ENCODE measurements at regions not wholly inside any gene's neighbourhood (a gene's known extent, or its start where the extent isn't known, plus 50 kb on each side); places are given as distances from the start of the nearest gene placed in this dataset.
A peak's percentile ranks its signal among the peaks of the same experiment; 100 is the strongest.

DNA sequence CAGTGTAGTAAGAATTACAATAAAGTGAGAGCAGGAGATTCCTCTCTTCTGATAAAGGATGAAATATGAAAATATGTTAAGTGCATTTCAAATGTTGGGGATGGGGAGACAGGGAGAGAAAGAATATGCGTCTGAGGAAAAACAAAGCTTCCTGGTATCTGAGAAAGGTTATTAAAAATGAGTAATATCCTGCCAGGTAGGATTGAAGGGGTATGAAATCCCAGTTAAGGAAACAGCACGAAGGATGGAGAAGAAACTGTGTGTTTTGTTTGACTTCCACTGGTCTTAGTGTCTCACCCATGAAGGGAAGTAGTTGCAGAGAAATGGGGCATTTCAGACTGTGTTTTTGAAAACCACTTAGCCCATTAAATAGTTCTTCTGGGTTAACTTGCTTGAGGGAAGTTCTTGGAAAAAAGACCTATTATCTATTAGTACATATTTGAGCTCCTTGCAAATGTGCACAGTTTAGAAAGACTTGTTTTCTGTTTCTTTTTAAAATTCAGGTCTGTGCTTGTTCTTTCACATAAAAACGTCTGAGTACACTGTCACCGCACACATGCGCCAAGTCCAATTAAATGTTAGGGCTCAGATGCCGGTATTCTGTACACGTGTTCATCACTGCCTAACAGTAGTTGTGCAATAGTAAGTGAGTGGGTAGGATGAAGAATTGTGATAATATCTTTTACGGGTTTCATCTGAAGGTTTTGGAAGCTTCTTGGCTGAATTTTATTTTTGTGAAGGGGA is 196.1 kb upstream of the P2RY1 start:
- no peak for ATAC-seq
- no peaks in the 10 kb centered on the region for H3K79me2 ChIP-seq (ENCODE audit: control insufficient read depth, insufficient read depth, low read length)
- H3K36me3 ChIP-seq (ENCODE audit: control insufficient read depth, insufficient read depth, low read length) = no peaks in the 10 kb centered on the region
- H3K9me1 ChIP-seq (ENCODE audit: control insufficient read depth, insufficient read depth, low read length) = no peaks in the 10 kb centered on the region
- ChIA-PET POLR2A (interaction anchor here (1.4 kb wide), 1 partner anchor 12 kb away, joined by 7 read pairs; no protein-coding TSS in a partner anchor), CTCF (ENCODE audit: low intra/inter-chr PET ratio) (no interaction called here)
- BruUV-seq (replicated peaks) = no TSS peak
- H4K20me1 ChIP-seq (replicated peaks; ENCODE audit: control insufficient read depth, insufficient read depth, low read length) = no peaks in the 10 kb centered on the region
- H3K4me1 ChIP-seq (replicated peaks in 1 of 2; ENCODE audit: control insufficient read depth in 2 of 2, insufficient read depth in 2 of 2, low read length in 2 of 2) = no peaks in the 10 kb centered on the region; a peak in 1 of 5 replicates
- intact Hi-C loops (cut with micrococcal nuclease) = no loop called here
- no peak for FAIRE-seq
- no peaks in the 10 kb centered on the region for H3K27me3 ChIP-seq (ENCODE audit: control insufficient read depth in 2 of 2, insufficient read depth in 2 of 2, low read length in 2 of 2)
- no peak overlapping the region for H3K27ac ChIP-seq (ENCODE audit: extremely low read depth, low read depth, low read length)
- no peaks in the 10 kb centered on the region for H3K9me3 ChIP-seq (replicated peaks; ENCODE audit: control insufficient read depth, insufficient read depth, low read depth, low read length)
- peak; percentile 91 for TF ChIP-seq CEBPB (tag; IDR thresholded peaks at IDR 0.05)
- no peak for TF ChIP-seq CEBPG (CRISPR knock-in tag; IDR thresholded peaks at IDR 0.05)
- peak; percentile 60 to 84; a peak in 3 of 4 replicates for TF ChIP-seq CEBPG (tag; conservative IDR thresholded peaks at IDR 0.05 in 1 of 2, IDR thresholded peaks at IDR 0.05 in 1 of 2)
- TF ChIP-seq, protein P1, sequence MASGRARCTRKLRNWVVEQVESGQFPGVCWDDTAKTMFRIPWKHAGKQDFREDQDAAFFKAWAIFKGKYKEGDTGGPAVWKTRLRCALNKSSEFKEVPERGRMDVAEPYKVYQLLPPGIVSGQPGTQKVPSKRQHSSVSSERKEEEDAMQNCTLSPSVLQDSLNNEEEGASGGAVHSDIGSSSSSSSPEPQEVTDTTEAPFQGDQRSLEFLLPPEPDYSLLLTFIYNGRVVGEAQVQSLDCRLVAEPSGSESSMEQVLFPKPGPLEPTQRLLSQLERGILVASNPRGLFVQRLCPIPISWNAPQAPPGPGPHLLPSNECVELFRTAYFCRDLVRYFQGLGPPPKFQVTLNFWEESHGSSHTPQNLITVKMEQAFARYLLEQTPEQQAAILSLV (tag; IDR thresholded peaks at IDR 0.05) = 0 out of 2 replicates have a peak, but pooled peaks have one; percentile 26
- TF ChIP-seq, protein P2, sequence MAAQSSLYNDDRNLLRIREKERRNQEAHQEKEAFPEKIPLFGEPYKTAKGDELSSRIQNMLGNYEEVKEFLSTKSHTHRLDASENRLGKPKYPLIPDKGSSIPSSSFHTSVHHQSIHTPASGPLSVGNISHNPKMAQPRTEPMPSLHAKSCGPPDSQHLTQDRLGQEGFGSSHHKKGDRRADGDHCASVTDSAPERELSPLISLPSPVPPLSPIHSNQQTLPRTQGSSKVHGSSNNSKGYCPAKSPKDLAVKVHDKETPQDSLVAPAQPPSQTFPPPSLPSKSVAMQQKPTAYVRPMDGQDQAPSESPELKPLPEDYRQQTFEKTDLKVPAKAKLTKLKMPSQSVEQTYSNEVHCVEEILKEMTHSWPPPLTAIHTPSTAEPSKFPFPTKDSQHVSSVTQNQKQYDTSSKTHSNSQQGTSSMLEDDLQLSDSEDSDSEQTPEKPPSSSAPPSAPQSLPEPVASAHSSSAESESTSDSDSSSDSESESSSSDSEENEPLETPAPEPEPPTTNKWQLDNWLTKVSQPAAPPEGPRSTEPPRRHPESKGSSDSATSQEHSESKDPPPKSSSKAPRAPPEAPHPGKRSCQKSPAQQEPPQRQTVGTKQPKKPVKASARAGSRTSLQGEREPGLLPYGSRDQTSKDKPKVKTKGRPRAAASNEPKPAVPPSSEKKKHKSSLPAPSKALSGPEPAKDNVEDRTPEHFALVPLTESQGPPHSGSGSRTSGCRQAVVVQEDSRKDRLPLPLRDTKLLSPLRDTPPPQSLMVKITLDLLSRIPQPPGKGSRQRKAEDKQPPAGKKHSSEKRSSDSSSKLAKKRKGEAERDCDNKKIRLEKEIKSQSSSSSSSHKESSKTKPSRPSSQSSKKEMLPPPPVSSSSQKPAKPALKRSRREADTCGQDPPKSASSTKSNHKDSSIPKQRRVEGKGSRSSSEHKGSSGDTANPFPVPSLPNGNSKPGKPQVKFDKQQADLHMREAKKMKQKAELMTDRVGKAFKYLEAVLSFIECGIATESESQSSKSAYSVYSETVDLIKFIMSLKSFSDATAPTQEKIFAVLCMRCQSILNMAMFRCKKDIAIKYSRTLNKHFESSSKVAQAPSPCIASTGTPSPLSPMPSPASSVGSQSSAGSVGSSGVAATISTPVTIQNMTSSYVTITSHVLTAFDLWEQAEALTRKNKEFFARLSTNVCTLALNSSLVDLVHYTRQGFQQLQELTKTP (IDR thresholded peaks at IDR 0.05; ENCODE audit: low read depth in 1 of 2, partially characterized antibody in 2 of 2) = no peak
- no peak overlapping the region for H3K4me2 ChIP-seq (ENCODE audit: insufficient read depth, low read length)
- 38% methylated on average over 8 of the region's 8 CpGs for WGBS (ENCODE audit: insufficient coverage, low coverage, missing lambda C conversion rate)
- DNase-seq (ENCODE audit: extremely low read depth in 1 of 4, low spot score in 3 of 4) = no peak
- no peak overlapping the region for H3K9ac ChIP-seq (ENCODE audit: insufficient read depth in 1 of 2, low read depth in 2 of 2, low read length in 2 of 2)
- no peak overlapping the region for H3K4me3 ChIP-seq
- in situ Hi-C loops (cut with MboI) = no loop called here
- peak overlapping the region; percentile 69 for H2AFZ ChIP-seq (ENCODE audit: low read depth, low read length)

Data from K562 (cell line).